HG03280 (cell line): ENCODE measurements at regions not wholly inside any gene's neighbourhood (a gene's known extent, or its start where the extent isn't known, plus 50 kb on each side); places are given as distances from the start of the nearest gene placed in this dataset.
"Not testable (repeated sequence)": the region's sequence is repeated elsewhere in the genome, so short reads cannot be mapped to it uniquely, and the experiment has no call there.

ENCODE experiments used
- ATAC-seq: cut with Tn5 transposase; IDR thresholded peaks from one replicate; pipeline ENCODE4 v1.9.1; 2021; ENCODE audit warnings: mild to moderate bottlenecking, moderate library complexity; ENCODE audit not compliant: unreplicated experiment

DNA sequence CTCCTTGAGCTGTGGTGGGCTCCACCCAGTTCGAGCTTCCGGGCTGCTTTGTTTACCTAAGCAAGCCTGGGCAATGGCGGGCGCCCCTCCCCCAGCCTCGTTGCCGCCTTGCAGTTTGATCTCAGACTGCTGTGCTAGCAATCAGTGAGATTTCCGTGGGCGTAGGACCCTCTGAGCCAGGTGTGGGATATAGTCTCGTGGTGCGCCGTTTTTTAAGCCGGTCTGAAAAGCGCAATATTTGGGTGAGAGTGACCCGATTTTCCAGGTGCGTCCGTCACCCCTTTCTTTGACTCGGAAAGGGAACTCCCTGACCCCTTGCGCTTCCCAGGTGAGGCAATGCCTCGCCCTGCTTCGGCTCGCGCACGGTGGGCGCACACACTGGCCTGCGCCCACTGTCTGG is 1151.1 kb upstream of the SORCS1 start:
- ATAC-seq = not testable (repeated sequence)

DNA sequence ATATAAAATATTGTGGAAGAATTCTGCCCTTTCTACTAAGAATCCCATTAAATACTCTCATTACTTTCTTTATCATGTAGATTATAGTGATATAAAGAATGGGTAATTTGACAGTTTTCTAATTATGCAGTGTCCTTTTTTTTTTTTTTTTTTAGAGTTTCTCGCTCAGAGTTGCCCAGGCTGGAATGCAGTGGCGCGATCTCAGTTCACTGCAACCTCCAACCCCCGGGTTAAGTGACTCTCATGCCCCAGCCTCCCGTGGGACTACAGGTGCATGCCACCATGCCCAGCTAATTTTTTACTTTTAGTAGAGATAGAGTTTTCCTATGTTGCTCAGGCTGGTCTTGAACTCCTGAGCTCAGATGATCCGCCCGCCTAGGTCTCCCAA is 1143.4 kb upstream of the SORCS1 start:
- no peak for ATAC-seq

DNA sequence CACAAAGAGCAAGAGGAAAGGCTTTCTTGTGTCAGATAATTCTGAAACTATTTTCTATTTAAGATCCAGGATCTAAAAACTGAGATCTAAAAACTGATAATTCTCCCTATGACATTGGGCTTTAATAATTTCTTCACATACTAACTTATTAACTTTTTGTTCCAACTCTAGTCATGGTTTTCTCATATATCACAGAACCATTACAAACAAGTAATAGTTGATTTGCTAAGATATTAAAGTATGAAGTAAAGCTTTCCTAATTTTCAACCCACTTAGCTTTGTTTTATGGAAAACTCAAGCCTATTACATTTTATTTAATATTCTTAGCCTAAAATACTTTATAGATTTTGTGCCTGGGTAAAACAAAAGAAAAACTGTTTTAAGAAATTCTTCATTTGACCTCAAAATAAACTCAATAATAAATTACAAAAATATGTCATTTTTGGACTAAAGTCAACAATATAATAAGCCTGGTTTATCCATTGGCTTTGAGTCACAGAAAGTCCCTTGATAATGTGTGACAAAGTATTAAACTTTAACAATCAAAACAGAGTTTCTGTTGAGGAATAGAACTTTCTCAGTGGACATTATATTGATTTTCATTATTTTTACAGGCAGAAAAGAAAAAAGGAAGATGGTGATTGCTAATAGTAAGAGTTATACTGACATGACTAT is 1142.9 kb upstream of the SORCS1 start:
- no peak for ATAC-seq

DNA sequence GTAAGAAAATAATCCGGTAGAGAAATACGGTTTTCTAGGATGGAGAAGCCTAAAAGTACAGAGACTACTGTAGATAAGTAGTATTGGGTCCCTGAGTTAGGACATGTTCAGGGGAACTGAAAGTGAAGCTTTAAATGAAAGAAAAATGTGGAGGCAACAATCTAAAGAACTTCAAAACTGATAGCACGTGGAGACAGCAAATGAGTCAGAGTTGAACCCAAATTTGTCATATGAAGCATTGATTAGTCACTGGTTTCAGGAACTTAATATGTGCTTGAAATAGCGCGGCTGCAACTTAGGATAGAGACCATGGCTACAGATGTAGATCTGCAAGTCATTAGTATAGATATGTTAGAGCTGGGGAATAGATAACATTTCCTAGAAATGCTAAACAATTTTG is 1138.6 kb upstream of the SORCS1 start:
- no peak for ATAC-seq

DNA sequence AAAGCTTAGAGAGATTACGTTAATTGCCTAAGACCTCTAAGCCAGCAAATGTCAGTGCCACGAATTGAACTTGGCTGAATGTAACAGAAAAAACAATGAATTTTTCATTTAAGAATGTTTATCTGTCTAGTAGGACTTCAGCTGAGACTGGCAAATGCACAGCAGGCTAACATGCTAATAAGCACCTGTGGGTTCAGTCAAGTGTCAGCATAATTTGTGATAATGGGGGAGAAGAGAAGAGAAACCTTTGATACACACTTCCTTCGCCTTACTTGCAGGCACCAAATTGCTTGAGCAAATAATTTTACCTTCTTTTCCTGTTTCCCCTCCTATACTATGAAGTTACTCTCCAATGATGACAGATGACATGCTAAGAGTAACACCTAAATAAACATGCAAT is 1136.5 kb upstream of the SORCS1 start:
- ATAC-seq = no peak

DNA sequence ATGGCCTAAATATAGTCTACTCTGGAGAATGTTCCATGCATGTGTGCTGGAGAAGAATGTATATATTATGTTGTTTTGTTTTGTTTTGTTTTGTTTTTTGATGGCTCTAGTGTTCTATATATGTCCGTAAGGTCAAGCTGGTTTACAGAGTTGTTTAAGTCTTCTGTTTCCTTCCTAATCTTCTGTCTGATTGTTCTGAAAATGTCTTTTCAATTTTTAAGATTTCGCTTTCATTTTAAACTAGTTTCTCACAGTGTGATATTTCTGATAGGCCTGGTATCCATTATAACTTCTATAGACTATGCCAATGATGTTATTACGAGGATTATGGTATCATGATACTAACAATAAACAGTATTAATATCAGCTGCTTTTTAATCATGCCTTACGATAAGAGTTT is 1126.3 kb upstream of the SORCS1 start:
- no peak for ATAC-seq

DNA sequence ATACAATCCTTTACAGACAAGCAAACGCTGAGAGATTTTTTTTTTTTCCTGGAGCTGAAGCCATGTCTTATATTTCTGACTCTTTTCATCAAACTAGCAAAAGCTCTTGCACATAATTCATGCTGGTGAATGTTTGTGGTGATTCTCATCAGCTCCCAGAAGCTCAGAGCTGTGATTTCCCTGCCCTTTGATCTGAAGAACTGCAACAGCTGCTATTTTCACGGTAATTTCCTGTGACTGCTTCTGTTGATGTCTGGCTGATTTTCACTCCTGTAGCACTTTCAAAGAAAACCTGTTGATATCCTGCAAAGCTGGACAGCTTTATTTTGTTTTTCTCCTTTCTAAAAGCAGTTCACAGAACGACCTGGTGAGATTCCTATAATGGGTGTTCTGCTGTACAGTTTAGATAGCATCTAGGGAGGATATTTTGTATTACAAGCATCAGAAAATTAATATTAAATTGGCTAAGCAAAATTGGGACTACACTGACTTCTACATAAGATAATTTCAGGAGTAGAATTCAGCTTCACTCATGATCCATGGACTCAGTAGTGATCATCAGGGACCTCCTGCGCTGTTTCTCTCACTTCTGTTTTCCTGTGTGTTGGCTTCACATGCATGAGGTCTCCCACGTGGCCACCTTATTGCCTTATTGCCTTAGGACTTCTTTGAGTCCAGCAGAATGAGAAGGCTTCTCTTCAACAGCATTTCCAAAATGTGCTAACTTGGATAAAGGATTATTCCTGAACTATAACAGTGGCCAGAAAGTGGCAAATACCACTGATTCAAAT is 1111.6 kb upstream of the SORCS1 start:
- no peak for ATAC-seq

DNA sequence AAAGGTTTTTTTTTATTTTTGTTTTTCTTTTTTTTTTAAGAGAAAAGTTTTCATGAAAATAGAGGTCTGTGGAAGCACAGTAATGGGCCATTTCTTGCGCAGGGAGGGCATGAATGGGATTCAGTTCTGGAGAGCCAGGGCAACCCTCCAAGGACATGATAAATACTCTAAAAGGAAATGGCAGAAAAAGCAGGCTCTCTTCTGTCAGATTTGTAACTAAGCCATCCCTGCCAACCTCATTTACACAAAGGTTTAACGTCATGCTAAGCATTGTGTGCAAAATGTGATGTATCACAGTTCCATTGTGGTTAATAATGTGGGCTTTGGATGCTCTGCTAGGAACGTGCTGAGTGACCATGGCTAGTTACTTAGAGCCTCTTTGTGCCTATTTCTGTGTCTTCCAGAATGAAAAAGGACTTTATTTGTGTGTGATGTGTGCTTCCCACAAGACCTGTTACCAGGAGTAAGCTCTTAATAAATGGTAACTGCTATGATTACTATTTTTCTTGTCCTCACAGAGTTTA is 1095.9 kb upstream of the SORCS1 start:
- no peak for ATAC-seq

DNA sequence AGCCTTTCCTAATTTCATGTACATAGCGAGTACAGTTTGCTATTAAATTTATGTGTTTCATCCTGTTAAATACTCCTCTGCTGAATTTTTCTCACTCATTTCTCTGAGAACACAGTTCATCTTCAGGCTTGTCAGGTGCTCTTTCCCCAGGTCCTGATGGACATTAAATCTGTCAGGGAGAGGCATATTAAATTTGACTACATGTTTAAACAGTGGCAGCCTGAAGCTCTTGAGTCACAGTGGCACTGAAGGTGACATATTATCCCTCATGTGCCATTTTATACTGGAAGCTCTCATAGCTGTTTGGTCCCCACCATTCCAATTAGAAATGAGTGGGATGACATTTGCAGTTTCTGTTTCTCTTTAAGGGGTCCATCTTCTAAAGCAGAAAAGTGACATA is 1089.6 kb upstream of the SORCS1 start:
- no peak for ATAC-seq

DNA sequence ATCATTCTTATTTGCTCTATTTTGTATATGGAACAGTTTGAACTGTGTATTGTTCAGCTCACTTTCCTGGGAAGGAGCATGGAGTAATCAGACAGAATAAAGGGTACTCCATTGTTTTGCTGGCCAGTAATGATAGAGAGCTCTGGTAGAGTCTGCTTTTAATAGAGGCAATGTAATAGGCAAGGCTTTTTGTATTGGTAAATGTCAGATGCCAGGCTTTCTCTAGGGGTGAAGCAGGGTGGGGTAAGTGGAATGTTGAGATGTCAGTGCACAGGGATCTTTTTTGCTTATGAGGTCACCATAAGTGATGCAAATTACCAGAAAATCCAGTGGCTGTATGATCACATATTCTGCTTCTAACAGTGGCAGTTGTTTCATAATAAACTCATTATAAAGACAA is 1088.3 kb upstream of the SORCS1 start:
- no peak for ATAC-seq

DNA sequence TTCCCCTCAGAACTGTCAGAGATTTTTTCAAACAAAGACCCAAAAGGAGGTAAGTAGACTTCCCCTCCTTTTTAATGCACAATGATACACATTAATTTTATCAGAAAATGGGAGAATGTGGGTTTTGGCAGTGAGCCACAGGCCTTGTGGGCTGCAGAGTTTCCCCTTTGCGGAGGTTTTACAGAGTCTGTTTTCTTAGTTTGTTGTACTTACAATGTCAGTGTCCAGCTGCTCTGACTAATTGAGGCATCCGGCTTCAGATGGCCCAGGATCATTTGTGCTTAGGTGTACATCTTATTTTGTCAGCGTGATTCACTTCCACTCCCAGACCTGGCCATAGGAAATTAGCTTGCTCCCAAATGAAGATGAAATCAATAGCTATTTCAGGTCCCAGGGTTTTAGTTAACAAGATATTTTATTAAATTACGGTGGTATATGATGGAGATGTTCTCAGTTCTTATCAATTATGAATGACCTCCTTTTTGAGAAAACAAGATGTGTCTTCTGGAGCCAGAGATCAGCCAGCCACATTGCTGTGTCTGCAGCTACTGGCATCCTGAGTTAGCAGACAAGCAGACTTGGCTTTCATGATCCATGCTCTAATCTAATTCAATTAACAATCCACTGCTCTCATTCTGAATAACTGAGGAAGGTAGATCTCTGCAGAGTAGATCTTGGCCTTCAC is 1086.6 kb upstream of the SORCS1 start:
- ATAC-seq = no peak

DNA sequence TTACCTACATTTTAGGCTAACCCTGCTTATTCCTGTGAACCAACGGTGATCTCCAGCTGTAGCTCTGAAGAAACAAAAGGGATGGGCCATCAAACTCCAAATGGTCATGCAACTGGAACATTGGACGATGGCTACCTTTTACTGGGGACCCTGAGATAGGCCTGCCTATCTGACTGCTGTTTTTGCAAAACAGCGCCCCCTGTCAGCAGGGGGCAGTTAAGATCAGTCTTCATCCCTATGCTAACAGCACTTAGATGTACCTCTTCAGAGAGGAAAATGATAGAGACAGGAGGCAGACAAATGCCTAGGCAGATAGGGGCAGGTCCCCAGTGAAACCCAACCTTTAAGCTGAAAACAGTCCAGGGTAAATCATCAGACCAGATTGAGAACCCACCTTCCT is 1085.4 kb upstream of the SORCS1 start:
- no peak for ATAC-seq

DNA sequence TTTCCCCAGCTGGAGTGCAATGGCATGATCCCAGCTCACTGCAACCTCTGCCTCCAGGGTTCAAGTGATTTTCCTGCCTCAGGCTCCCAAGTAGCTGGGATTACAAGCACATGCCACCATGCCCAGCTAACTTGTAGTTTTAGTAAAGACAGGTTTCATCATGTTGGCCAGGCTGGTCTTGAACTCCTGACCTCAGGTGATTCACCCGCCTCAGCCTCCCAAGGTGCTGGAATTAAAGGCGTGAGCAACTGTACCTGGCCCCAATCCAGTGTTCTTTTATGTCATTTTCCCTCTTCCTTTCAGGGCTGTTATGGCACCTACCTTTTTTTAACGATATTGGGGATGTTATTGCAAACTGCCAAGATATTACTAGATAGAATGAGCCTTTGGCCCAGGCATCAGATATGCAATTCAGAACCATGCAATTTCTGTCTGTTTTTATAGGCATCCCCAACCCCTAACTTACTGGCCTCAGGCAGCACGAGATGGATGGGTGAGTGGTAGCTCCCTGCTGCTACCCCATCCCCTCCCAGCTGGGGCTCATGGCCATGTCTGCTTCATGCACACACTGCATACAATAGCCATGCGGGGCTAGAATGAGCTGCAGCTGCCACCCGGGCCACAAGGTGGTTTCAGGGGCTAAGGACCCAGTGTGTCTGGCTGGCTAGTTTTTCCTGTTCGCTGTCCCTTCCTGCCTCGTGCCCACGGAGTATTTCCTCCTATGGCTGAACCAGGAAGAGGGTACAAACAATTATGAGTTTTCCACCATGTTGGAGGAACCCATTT is 1080.1 kb upstream of the SORCS1 start:
- no peak for ATAC-seq

DNA sequence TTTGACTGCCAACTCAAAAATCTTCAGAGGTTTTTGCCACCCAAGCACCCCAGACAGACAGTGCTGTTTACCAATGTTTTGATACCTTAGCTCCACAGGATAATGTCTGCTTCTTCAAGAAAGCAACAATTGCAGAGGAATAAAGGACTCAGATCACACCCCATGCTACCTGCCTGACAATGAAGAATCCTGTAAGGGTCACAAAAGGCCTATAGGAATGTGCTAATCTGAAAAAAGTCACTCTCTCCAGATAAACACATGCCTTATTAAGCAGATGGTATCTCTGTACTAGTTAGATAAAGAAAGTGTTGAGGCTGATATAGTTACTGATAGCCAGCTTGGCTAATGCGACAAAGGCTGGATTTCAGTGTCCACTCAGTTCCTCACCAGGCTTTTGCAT is 1076.7 kb upstream of the SORCS1 start:
- no peak for ATAC-seq

DNA sequence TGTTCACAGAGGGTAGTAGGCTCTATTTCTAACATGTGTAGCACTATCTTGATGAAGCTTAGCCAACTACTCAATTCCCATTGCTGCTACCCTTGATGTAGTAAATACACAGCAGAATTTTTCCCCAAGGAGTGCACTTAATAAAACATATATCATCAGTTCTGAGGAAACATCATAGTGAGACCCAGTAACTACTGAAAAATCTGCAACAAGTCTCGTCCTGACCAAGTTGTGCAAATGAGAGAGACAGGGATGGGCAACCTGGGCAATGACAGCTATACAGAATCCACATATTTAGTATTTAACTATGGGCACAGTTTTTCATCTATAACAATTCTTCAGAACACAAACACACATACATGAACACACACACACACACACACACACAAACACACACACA is 1073.8 kb upstream of the SORCS1 start:
- no peak for ATAC-seq

DNA sequence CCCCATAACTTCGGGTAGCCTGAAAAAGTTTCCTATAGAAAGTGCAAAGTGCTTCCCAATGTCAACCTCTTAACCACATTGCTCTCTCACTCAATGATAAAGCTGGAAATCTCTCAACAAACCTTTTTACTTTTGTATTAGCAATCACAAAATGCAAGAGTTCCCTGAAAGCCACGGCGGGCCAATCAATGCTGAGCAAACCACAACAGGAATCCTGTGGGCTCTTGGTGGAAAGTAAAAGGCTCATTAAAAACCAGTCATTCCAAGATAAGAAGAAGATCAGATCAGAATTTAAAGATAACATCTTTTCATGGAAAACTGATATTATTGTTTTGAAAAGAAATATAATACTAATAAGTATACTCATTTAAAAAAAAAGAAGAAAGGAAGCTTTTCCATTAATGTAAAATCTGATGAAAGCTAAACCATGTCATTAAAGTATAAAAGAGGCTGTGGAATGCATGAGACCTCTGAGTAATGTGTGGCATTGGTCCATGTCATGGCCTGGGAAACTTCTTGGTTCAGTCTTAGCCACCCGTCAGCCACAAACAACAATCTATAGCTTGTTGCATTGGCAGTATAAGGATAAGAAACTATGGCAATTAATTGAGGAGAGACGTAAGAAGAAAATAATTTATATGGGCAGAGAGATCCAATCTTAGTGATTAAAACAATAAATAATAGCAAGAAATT is 1066.1 kb upstream of the SORCS1 start:
- no peak for ATAC-seq

DNA sequence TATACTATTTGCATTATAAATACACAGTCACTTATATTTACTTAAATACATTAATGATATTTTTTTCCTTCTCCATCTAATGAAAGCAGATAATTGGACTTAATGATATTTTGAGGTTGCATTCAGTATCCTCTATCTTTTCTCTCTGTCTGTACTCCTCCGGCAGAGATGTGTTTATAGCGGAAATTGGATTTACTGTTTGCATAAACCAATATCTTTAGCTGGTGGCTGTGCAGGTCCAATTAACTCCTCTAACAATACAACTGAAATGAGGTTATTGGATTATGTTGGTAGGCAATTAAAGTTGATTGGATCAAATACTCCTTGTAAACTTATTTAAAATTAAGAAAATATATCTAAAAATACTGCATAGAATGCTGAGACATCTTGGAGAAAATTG is 1044.2 kb upstream of the SORCS1 start:
- ATAC-seq = no peak

DNA sequence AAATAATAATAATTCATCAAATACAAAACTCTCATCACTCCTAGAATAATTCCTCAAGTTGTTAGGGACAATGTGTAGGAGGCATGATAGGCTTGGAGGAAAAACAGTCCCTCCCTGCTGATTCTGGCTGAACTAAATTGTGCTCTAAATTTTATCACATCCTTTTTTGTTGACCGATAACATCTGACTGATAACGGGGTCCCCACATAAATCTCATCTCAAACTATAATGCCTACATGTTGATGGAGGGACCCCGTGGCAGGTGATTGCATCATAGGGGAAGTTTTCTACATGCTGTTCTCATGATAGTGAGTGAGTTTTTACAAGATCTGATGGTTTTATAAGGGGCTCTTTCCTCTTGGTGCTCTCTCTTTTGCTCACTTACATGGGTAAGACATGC is 1043.5 kb upstream of the SORCS1 start:
- ATAC-seq = no peak

DNA sequence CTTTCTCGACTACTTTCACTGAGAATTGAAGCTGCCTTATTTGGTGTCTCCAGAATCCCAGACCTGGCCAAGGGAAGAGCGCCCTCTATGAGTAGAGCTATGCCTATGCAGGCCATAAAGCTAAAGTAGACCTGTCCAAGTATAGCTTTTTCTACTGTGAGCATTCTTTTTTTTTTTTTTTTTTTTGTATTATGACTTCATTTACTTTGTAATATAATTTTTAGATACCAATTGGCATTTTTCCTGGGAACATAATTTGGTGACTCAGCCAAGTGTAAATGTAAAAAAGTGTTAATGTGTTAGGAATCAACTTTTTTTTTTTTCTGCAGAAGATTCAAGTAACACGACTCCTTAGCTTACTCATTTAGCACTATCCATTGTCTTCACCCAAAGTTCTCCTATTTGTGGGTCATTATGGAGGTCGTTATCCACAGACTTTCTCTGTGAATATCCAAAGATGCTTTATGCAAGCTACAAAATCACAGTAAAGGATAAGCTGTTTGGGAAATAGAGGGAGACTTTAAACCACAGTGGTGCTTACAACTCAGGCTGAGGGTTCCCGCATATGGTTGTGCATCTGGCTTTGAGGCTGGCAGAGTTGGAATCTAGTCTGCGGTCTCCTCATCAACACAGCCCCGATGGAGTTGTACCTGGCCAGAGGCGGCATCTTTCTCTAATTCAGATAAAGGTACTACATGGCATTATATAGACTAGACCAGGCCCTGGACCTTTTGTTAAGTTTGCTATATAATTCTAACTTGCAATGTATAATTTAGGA is 1040.2 kb upstream of the SORCS1 start:
- ATAC-seq = no peak
